H9 (cell line): ENCODE measurements at regions not wholly inside any gene's neighbourhood (a gene's known extent, or its start where the extent isn't known, plus 50 kb on each side); places are given as distances from the start of the nearest gene placed in this dataset.

Experiments used
- DNase-seq: peaks from one replicate; pipeline ENCODE4 v3.0.0-alpha.2; 2017
- H2AFZ ChIP-seq: one replicate; pipeline ENCODE4 v1.6.1; 2013; ENCODE audit warnings: mild to moderate bottlenecking, low read length, control low read depth, moderate library complexity
- H2AK5ac ChIP-seq: 2 replicates; pipeline ENCODE4 v1.6.1; 2013; ENCODE audit warnings: low read length, control low read depth, mixed read lengths; ENCODE audit not compliant: insufficient read length
- H2BK120ac ChIP-seq: one replicate; pipeline ENCODE4 v1.6.1; 2013; ENCODE audit warnings: low read depth, mild to moderate bottlenecking, low read length, control low read depth, inconsistent platforms; ENCODE audit not compliant: poor library complexity, severe bottlenecking
- H2BK12ac ChIP-seq: 2 replicates; pipeline ENCODE4 v1.6.1; 2013; ENCODE audit warnings: low read length, control low read depth, mixed read lengths, low read depth; ENCODE audit not compliant: insufficient read length
- H2BK15ac ChIP-seq: 2 replicates; pipeline ENCODE4 v1.6.1; 2013; ENCODE audit warnings: low read depth, low read length, control low read depth
- H2BK20ac ChIP-seq: one replicate; pipeline ENCODE4 v1.6.1; 2013; ENCODE audit warnings: low read depth, mild to moderate bottlenecking, low read length, control low read depth, inconsistent platforms; ENCODE audit not compliant: poor library complexity, severe bottlenecking
- H2BK5ac ChIP-seq: 2 replicates; pipeline ENCODE4 v1.6.1; 2013; ENCODE audit warnings: low read length, control low read depth, mixed read lengths; ENCODE audit not compliant: insufficient read length
- H3K14ac ChIP-seq: 2 replicates; pipeline ENCODE4 v1.6.1; 2013; ENCODE audit warnings: low read length, control low read depth; ENCODE audit not compliant: insufficient read depth
- H3K18ac ChIP-seq: 2 replicates; pipeline ENCODE4 v1.6.1; 2013; ENCODE audit warnings: low read depth, mild to moderate bottlenecking, mixed read lengths, low read length, control low read depth; ENCODE audit not compliant: insufficient read length
- H3K23ac ChIP-seq: 2 replicates; pipeline ENCODE4 v1.6.1; 2013; ENCODE audit warnings: low read length, control low read depth, mixed read lengths, low read depth; ENCODE audit not compliant: insufficient read length
- H3K23me2 ChIP-seq: 2 replicates; pipeline ENCODE4 v1.6.1; 2013; ENCODE audit warnings: low read depth, mild to moderate bottlenecking, mixed read lengths, low read length, control low read depth; ENCODE audit not compliant: insufficient read length, poor library complexity, severe bottlenecking
- H3K27ac ChIP-seq: 2 replicates; pipeline ENCODE4 v1.5.1; 2013; ENCODE audit warnings: low read length, control low read depth, mixed read lengths, low read depth; ENCODE audit not compliant: insufficient read length
- H3K27me3 ChIP-seq: 2 replicates; pipeline ENCODE4 v1.6.1; 2013; ENCODE audit warnings: low read length, control low read depth, inconsistent platforms; ENCODE audit not compliant: insufficient read depth
- H3K4ac ChIP-seq: 2 replicates; pipeline ENCODE4 v1.6.1; 2013; ENCODE audit warnings: low read depth, mild to moderate bottlenecking, control low read depth, inconsistent platforms, low read length, moderate library complexity
- H3K4me1 ChIP-seq: 2 replicates; pipeline ENCODE4 v1.6.1; 2013; ENCODE audit warnings: low read length, control low read depth, inconsistent platforms; ENCODE audit not compliant: insufficient read depth
- H3K4me2 ChIP-seq: 2 replicates; pipeline ENCODE4 v1.6.1; 2013; ENCODE audit warnings: low read length, control low read depth, mixed read lengths; ENCODE audit not compliant: insufficient read length, insufficient read depth
- H3K56ac ChIP-seq: 2 replicates; pipeline ENCODE4 v1.6.1; 2013; ENCODE audit warnings: low read depth, mild to moderate bottlenecking, mixed read lengths, low read length, control low read depth; ENCODE audit not compliant: insufficient read length
- H3K79me1 ChIP-seq: 2 replicates; pipeline ENCODE4 v1.6.1; 2013; ENCODE audit warnings: low read depth, mild to moderate bottlenecking, moderate library complexity, low read length, control low read depth, inconsistent platforms; ENCODE audit not compliant: insufficient read depth, poor library complexity, severe bottlenecking
- H3K79me2 ChIP-seq: 2 replicates; pipeline ENCODE4 v1.6.1; 2013; ENCODE audit warnings: low read length, control low read depth, inconsistent platforms; ENCODE audit not compliant: insufficient read depth
- H3K9ac ChIP-seq: 2 replicates; pipeline ENCODE4 v1.6.1; 2013; ENCODE audit warnings: low read length, control low read depth, mixed read lengths; ENCODE audit not compliant: insufficient read length; ENCODE audit errors: extremely low read depth
- H3K9me3 ChIP-seq: one replicate; pipeline ENCODE4 v1.6.1; 2013; ENCODE audit warnings: low read depth, low read length, inconsistent platforms; ENCODE audit not compliant: control insufficient read depth
- H3T11ph ChIP-seq: one replicate; pipeline ENCODE4 v1.6.1; 2013; ENCODE audit warnings: mild to moderate bottlenecking, low read length, control low read depth, inconsistent platforms
- H4K20me1 ChIP-seq: one replicate; pipeline ENCODE4 v1.6.1; 2013; ENCODE audit not compliant: control insufficient read depth, insufficient read length, insufficient read depth
- H4K5ac ChIP-seq: 2 replicates; pipeline ENCODE4 v1.6.1; 2013; ENCODE audit warnings: low read depth, mild to moderate bottlenecking, mixed read lengths, low read length, control low read depth; ENCODE audit not compliant: insufficient read length
- H4K8ac ChIP-seq: replicated peaks from 2 replicates; pipeline ENCODE4 v1.6.1; 2013; ENCODE audit warnings: low read length, control low read depth, mixed read lengths, low read depth; ENCODE audit not compliant: insufficient read length
- H4K91ac ChIP-seq: 2 replicates; pipeline ENCODE4 v1.6.1; 2013; ENCODE audit warnings: low read depth, mild to moderate bottlenecking, moderate library complexity, mixed read lengths, low read length, control low read depth; ENCODE audit not compliant: insufficient read length
- H3K27ac Mint-ChIP-seq, 3 experiments: 2 replicates in 2 of 3; 3 replicates in 1 of 3; pipeline ENCODE4 v1.8.0; 2020 to 2021; ENCODE audit warnings: mixed read lengths in 3 of 3, mild to moderate bottlenecking in 1 of 3, moderate library complexity in 1 of 3
- H3K27me3 Mint-ChIP-seq: 2 replicates; pipeline ENCODE4 v1.8.0; 2021; ENCODE audit warnings: low read depth, mild to moderate bottlenecking, moderate library complexity, mixed read lengths
- H3K36me3 Mint-ChIP-seq, 3 experiments: 2 replicates in 2 of 3; 3 replicates in 1 of 3; pipeline ENCODE4 v1.8.0; 2020 to 2021; ENCODE audit warnings: low read depth in 3 of 3, mixed read lengths in 3 of 3; ENCODE audit not compliant: insufficient read depth in 1 of 3
- H3K4me1 Mint-ChIP-seq, 2 experiments: 2 replicates each; pipeline ENCODE4 v1.8.0; 2020; ENCODE audit warnings: mixed read lengths in 2 of 2
- H3K4me3 Mint-ChIP-seq, 2 experiments: 2 replicates in 1 of 2; 3 replicates in 1 of 2; pipeline ENCODE4 v1.8.0; 2020 to 2021; ENCODE audit warnings: mild to moderate bottlenecking in 2 of 2, mixed read lengths in 2 of 2, moderate library complexity in 1 of 2
- H3K9me3 Mint-ChIP-seq, 2 experiments: 2 replicates in 1 of 2; 3 replicates in 1 of 2; pipeline ENCODE4 v1.8.0; 2020; ENCODE audit warnings: mild to moderate bottlenecking in 2 of 2, mixed read lengths in 2 of 2, moderate library complexity in 1 of 2
- CTCF ChIP-seq: fragments of 200-600 bp; sonication (generic); conservative IDR thresholded peaks from 3 replicates; pipeline ENCODE4 v1.8.0; 2021; ENCODE audit warnings: antibody characterized with exemption, mild to moderate bottlenecking
- WGBS: extraction: QIAGEN DNeasy Blood & Tissue Kit; methylation state at CpG from one replicate; pipeline ENCODE4 v1.1.7; 2013; ENCODE audit warnings: missing lambda C conversion rate, low lambda C conversion rate, mixed read lengths; ENCODE audit not compliant: insufficient read length; ENCODE audit errors: extremely low coverage; 5-methylcytosine and 5-hydroxymethylcytosine counted together

- DNase-seq = no peak
- H3K4me1 ChIP-seq = no peaks in the 10 kb centered on the region
- H4K8ac ChIP-seq = no peak overlapping the region
- H3K27ac ChIP-seq = no peak overlapping the region
- Mint-ChIP-seq H3K36me3 (peaks cover 10 to 20% (median 15%) of the 10 kb centered on the region in 3 experiments), H3K27me3 (peaks cover 12% of the 10 kb centered on the region), H3K4me1 (peaks cover 11 to 12% of the 10 kb centered on the region in 2 experiments), H3K4me3 (no peak overlapping the region), H3K9me3 (peaks cover 17 to 20% of the 10 kb centered on the region in 2 experiments), H3K27ac (no peak overlapping the region; a peak in 1 of 7 replicates)
- WGBS = no CpG with 5 or more reads among the region's 1 CpG
- H3K9ac ChIP-seq = no peak overlapping the region
- no peak overlapping the region for H2AFZ ChIP-seq
- H2BK12ac ChIP-seq = no peak overlapping the region
- H3K14ac ChIP-seq = no peak overlapping the region
- H3K56ac ChIP-seq = no peak overlapping the region
- no peak overlapping the region for H4K91ac ChIP-seq
- H3K18ac ChIP-seq = no peak overlapping the region
- H3T11ph ChIP-seq = no peak overlapping the region
- H4K20me1 ChIP-seq = no peaks in the 10 kb centered on the region
- H2AK5ac ChIP-seq = no peak overlapping the region
- no peaks in the 10 kb centered on the region for H3K79me2 ChIP-seq
- H3K79me1 ChIP-seq = no peaks in the 10 kb centered on the region
- no peaks in the 10 kb centered on the region for H3K23me2 ChIP-seq
- no peak overlapping the region for H3K4me2 ChIP-seq
- H3K9me3 ChIP-seq = no peaks in the 10 kb centered on the region
- no peak overlapping the region for H2BK20ac ChIP-seq
- no peak overlapping the region for H3K23ac ChIP-seq
- no peak overlapping the region for H4K5ac ChIP-seq
- H3K4ac ChIP-seq = no peak overlapping the region
- H2BK5ac ChIP-seq = no peak overlapping the region
- H2BK15ac ChIP-seq = no peak overlapping the region
- no peak overlapping the region for H2BK120ac ChIP-seq
- H3K27me3 ChIP-seq = no peaks in the 10 kb centered on the region
- TF ChIP-seq CTCF = no peak
Measured at GRCh38 chr9:23887781-23888180, 61.7 kb upstream of the ELAVL2 start.
